Uterus (tissue), 3 donors: ENCODE measurements at regions not wholly inside any gene's neighbourhood (a gene's known extent, or its start where the extent isn't known, plus 50 kb on each side); places are given as distances from the start of the nearest gene placed in this dataset.

ENCODE experiments used
- DNase-seq, 2 donors: peaks; one replicate each; pipeline ENCODE4 v3.0.0-alpha.2; 2019 to 2020
- H3K27ac ChIP-seq, 2 donors: fragments of 200-600 bp; sonication (generic); 1 replicate in 1 of 2; 2 replicates in 1 of 2; pipeline ENCODE4 v1.5.1; 2016 to 2018
- H3K27me3 ChIP-seq, 2 donors: fragments of 200-600 bp; sonication (generic); one replicate each; pipeline ENCODE4 v1.5.1; 2018 to 2019; ENCODE audit warnings: control low read depth in 1 of 2
- H3K36me3 ChIP-seq, 2 donors: fragments of 200-600 bp; sonication (generic); one replicate each; pipeline ENCODE4 v1.5.1; 2019; ENCODE audit warnings: control low read depth in 1 of 2
- H3K4me1 ChIP-seq, 2 donors: fragments of 200-600 bp; sonication (generic); one replicate each; pipeline ENCODE4 v1.5.1; 2018 to 2019; ENCODE audit warnings: control low read depth in 1 of 2
- H3K4me3 ChIP-seq, 2 donors: fragments of 200-600 bp; sonication (generic); 1 replicate in 1 of 2; 2 replicates in 1 of 2; pipeline ENCODE4 v1.5.1; 2018 to 2019; ENCODE audit warnings: mild to moderate bottlenecking in 1 of 2
- H3K9me3 ChIP-seq, 2 donors: fragments of 200-600 bp; sonication (generic); one replicate each; pipeline ENCODE4 v1.5.1; 2019; ENCODE audit warnings: control low read depth in 1 of 2
- POLR2A ChIP-seq, 2 donors: fragments of 450-650 bp; IDR thresholded peaks; one replicate each; pipeline ENCODE4 v1.6.1; 2016; ENCODE audit warnings: antibody characterized with exemption in 2 of 2, mild to moderate bottlenecking in 1 of 2, moderate library complexity in 1 of 2
- intact Hi-C: fragments of 100-400 bp; cut with DNase I; formaldehyde crosslinking; loops from one replicate; pipeline ENCODE4 v1.15.1; 2023; ENCODE audit warnings: low total_unique reads
- TF ChIP-seq, protein P1 (sequence below), 4 experiments: fragments of 200-600 bp in 2 of 4; fragments of 450-650 bp in 2 of 4; sonication (generic) in 2 of 4; IDR thresholded peaks; one replicate each; pipeline ENCODE4 v1.5.1; 2016 to 2019; ENCODE audit warnings: antibody characterized with exemption in 4 of 4, mild to moderate bottlenecking in 2 of 4, moderate library complexity in 1 of 4
- donor health status: DM: yes; HTN: yes; CAD: no.

GRCh38 chr18:39272230-39272629 is 1706.6 kb upstream of the CELF4 start:
- Histone ChIP-seq H3K27me3 (no peaks in the 10 kb centered on the region), H3K4me1 (no peaks in the 10 kb centered on the region), H3K4me3 (no peak overlapping the region), H3K9me3 (no peaks in the 10 kb centered on the region), H3K27ac (no peak overlapping the region), H3K36me3 (no peaks in the 10 kb centered on the region)
- TF ChIP-seq, protein P1, sequence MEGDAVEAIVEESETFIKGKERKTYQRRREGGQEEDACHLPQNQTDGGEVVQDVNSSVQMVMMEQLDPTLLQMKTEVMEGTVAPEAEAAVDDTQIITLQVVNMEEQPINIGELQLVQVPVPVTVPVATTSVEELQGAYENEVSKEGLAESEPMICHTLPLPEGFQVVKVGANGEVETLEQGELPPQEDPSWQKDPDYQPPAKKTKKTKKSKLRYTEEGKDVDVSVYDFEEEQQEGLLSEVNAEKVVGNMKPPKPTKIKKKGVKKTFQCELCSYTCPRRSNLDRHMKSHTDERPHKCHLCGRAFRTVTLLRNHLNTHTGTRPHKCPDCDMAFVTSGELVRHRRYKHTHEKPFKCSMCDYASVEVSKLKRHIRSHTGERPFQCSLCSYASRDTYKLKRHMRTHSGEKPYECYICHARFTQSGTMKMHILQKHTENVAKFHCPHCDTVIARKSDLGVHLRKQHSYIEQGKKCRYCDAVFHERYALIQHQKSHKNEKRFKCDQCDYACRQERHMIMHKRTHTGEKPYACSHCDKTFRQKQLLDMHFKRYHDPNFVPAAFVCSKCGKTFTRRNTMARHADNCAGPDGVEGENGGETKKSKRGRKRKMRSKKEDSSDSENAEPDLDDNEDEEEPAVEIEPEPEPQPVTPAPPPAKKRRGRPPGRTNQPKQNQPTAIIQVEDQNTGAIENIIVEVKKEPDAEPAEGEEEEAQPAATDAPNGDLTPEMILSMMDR (IDR thresholded peaks at IDR 0.05): no peak
- intact Hi-C loops: no loop called here
- DNase-seq: no peak

GRCh38 chr18:39271654-39272053 is 1706.1 kb upstream of the CELF4 start:
- intact Hi-C loops: no loop called here
- TF ChIP-seq, protein P1 (IDR thresholded peaks at IDR 0.05): no peak
- TF ChIP-seq POLR2A (IDR thresholded peaks at IDR 0.05): no peak
- no peak for DNase-seq

GRCh38 chr18:39260565-39260964 is 1695.0 kb upstream of the CELF4 start:
- intact Hi-C loops: no loop called here
- no peak overlapping the region for H3K27ac ChIP-seq
- no peaks in the 10 kb centered on the region for H3K27me3 ChIP-seq
- TF ChIP-seq POLR2A (IDR thresholded peaks at IDR 0.05): no peak
- TF ChIP-seq, protein P1 (IDR thresholded peaks at IDR 0.05): no peak
- H3K4me1 ChIP-seq: no peaks in the 10 kb centered on the region
- no peaks in the 10 kb centered on the region for H3K36me3 ChIP-seq
- no peak for DNase-seq
- no peaks in the 10 kb centered on the region for H3K9me3 ChIP-seq
- H3K4me3 ChIP-seq: no peak overlapping the region

More at GRCh38 chr18:39271654-39272053, 1706.1 kb upstream of the CELF4 start:
- Histone ChIP-seq H3K27ac (no peak overlapping the region), H3K9me3 (no peaks in the 10 kb centered on the region), H3K4me3 (no peak overlapping the region), H3K4me1 (no peaks in the 10 kb centered on the region), H3K27me3 (no peaks in the 10 kb centered on the region), H3K36me3 (no peaks in the 10 kb centered on the region)

- no peaks in the 10 kb centered on the region for H3K36me3 ChIP-seq
- no peaks in the 10 kb centered on the region for H3K4me1 ChIP-seq
- no peak overlapping the region for H3K4me3 ChIP-seq
- H3K27me3 ChIP-seq: no peaks in the 10 kb centered on the region
- intact Hi-C loops: no loop called here
- TF ChIP-seq, protein P1 (IDR thresholded peaks at IDR 0.05): no peak
- TF ChIP-seq POLR2A (IDR thresholded peaks at IDR 0.05): no peak
- no peak for DNase-seq
- H3K9me3 ChIP-seq: no peaks in the 10 kb centered on the region
- H3K27ac ChIP-seq: no peak overlapping the region
Measured at GRCh38 chr18:39259736-39260135, 1694.1 kb upstream of the CELF4 start.

GRCh38 chr18:39244242-39244641 is 1678.6 kb upstream of the CELF4 start:
- Histone ChIP-seq H3K4me3 (no peak overlapping the region), H3K36me3 (no peaks in the 10 kb centered on the region), H3K27me3 (no peaks in the 10 kb centered on the region), H3K9me3 (no peaks in the 10 kb centered on the region), H3K4me1 (no peaks in the 10 kb centered on the region), H3K27ac (no peak overlapping the region)
- TF ChIP-seq, protein P1 (IDR thresholded peaks at IDR 0.05): no peak
- TF ChIP-seq POLR2A (IDR thresholded peaks at IDR 0.05): no peak
- intact Hi-C loops: no loop called here
- no peak for DNase-seq
